COLO829 (cell line): ENCODE measurements at regions not wholly inside any gene's neighbourhood (a gene's known extent, or its start where the extent isn't known, plus 50 kb on each side); places are given as distances from the start of the nearest gene placed in this dataset.

Experiments used
- DNase-seq: peaks from one replicate; pipeline ENCODE4 v3.0.0; 2012; ENCODE audit warnings: low spot score

DNA sequence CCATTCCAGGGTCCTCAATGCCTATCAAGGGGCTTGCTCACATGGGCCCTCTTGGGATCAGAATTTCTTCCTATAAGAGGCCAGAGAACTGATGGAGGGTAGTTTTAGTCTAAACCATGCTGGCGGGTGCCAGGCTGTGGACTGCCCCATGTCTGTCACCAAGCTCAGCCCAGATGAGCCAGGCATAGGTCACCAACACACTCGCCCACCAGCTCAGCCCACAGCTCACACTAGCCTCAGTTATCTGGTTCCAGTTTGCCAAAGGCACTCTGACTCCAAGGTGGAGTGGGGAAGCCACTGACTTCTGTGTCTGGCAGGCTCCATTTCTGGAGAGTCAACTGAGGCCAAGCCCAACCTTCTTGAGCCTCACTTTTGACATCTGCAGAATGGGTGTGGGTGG lies 50.7 kb upstream of the INSYN1 start:
- no peak for DNase-seq

DNA sequence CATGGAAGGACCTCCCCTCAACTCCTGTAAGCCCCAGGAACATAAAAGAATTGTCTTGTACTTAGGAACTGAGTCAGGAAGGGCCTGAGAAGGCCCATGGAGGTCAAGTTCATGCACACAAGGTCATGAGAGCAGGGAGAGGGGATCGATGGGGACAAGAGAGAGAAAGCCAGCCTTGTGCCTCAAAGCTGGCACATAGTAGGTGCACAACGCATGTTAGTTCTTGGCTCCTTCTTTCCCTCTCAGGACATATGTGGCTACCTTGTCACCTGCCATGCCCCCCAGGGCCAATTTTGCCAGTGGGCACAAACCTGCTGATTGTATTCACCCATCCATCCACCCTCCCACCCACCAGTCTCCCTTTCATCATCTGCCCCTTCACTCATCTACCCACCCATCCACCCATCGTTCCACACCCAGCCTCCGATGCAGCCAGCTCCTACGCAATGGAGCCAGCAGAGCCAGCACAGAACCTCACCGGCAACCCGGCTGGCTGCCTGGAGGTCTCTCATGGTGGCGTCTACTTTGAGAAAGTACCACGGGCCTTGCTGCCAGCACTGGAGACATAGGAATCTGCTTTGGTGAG lies 52.4 kb upstream of the INSYN1 start:
- no peak for DNase-seq

DNA sequence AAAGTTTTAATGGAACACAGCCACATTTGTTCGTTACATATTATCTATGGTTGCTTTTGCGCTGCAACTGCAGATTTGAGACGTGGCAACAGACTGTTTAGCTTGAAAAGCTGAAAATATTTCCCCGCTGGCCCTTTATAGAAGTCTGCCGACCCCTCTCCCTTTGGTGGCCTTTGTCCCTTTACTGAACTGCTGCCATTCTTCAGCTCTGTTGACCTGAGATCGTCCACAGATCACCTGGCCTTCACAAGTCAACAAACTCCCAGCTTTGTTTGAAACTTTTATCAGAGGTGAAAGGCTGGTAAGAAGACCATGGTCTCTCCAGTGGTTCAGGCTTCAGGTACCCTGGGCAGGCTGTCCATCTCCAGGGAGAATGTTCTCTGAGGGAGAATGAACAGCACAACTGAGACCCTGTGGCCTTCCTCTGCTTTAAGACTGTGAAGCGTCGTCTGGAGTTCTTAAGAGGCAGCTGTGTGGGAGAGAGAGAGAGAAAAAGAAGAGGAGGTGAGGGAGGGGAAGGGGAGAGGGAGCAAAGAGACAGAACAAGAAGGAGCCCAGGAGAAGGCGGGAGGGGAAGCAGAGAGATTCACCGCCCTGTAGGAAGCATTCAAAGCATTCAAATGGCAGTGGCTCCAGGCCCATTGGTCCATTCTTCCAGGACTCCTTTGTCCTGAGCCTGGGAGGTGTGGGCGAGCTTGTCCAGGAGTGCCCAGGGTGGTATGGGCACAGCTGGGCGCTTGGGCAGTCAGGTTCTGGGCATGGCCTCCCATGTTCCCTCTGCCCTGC lies 53.7 kb upstream of the INSYN1 start:
- DNase-seq = no peak

DNA sequence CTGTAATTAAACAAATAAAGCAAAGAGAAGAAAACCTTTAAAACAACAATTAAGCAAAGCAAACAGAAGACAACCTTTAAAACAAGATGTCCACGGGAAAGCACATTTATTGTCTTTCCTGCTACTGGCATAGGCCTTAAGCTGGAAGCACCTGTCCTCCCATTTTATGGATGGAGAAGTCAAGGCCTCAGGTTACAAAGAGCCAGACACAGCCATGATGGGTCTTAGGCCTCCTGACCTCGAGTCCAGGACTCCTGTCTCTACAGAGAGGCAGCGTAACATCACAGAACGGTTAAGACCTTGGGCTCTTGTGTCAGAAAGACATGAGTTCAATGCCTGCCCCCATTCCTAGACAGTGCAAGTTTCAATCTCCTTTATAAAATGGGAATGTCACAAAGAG lies 54.7 kb upstream of the INSYN1 start:
- no peak for DNase-seq

DNA sequence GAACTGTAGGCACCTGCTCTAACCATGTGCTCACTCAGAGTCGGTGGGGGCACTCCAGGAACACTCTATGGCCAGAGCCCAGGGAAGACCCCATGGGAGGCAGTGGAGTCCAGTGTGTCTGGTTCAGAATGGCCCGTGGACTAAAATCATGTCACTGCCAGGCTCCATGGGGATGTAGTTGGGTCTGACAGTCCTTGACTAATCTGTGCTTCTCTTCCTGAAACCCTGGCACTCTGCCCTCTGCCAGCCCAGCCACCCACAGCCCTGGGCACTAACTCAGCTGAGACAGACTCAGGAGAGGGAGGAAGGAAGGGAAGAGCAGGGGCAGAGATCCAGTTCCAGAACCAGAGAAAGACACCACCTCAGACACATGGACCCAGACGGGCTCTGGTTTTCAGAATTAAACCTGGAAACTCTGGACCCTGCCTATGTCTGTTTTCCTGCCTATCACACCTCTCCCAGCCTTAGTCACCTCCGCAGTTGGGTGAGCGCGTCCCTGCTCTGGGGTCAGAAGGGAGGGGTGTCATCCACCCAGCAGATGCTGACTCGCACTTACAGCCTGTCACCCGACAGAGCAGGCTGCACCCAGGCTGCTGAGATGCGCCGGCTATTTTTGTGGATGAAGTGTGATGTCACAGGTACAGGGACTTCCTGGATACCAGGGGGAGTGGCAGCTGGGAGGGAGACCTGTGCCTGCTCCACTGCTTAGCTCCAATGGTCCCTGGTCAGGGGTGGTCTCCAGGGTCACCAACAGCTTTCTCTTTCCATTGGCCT lies 56.8 kb upstream of the INSYN1 start:
- no peak for DNase-seq

DNA sequence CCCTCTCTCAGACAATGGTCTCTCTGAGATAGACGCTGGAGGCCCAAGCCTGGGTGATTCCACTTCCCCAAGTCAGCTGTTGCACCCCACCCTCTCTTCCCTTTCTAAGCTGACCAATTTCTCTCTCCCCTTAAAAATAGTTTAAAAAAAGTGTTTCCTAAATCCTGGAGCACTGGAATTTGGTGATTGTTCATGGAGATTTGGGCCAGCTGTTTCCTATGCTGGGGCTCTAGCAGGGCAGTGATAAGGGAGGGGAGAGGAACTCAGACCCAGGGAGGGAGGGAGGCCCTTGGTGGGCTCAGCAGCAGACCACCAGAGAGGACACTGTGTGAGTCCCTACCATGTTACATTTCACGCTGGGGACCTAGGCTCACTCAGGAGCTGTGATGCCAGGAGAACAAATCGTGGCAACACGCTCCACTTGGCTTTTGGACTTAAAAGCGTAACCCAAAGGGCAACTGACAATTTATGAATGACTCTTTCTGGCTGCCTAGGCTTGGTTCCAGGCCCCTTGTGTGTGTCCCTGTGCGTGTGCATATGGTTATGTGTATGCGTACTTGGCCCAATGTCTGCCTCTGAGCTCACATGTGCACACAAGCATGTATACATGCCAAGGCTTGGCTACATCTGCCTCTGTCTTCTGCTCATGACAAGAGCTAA lies 59.8 kb upstream of the INSYN1 start:
- no peak for DNase-seq

DNA sequence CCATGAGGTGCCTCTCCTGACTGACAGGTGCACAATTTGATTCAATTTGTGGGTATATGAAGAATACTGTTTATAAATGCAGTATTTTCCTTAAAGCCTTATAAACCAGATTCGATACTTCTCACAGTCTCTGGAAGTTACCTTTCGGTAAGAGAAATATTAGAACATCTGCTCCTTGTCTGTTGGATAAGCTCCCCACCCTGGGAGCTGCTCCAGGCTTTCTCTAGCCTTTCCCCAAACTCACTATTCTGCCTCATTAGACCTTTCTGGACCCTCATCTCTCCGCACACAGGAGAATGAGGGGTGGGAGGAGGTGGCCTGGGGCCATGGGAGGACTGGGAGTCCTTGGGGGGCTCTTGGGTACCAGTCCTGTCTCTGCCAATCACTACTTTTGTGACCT lies 59.8 kb upstream of the TBC1D21 start:
- DNase-seq = no peak

DNA sequence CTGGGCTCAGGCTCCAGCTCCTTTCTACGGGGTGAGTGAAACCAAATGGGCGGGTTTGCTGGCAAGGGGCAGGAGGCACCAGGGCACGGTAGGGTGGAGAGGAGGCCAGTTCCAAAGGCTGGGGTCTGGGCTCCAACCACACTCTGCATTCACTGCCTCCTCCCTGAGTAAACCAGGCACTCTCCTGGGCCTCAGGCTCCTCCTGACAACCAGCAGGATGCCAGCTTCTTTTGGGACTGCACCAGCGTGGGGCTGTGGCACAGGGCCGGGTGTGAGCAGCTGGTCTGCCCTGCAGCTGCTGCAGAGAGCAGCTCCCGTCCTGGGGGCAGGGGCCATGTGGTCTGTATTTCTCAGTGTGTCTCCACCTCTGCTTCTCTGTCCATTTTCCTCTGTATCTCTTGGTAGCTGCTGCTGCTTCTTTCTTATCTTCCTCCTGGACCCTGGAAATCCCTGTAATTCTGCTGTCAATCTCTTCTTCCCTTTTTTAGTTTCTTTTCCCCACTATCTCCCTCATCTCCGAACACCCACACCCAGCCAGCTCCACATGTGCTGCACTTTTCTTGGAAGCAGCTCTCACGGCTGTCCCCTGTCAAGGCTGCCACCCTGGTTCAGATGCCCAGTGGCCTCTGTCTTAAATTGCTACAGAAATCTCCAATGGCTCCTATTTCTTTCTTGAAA lies 54.9 kb upstream of the TBC1D21 start:
- no peak for DNase-seq

DNA sequence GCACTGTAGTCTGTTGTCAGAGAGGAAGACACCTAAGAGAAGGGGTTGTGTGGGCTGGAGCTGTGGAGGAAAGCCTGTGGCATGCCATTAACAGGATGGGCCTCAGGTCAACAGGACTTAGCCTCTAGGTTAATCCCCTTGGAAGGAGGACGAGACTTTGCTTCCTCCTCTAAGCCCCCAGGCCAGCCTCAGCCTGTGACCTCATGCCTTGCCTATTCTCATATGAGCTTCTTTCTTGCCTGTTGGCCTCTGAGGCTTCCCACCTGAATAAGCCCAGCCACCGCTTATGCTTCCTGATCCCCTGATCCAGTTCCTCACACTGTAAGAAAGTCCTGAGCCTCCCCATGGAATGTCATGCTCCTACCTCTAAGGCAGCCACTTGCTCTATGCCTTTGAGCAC lies 52.2 kb upstream of the TBC1D21 start:
- no peak for DNase-seq

DNA sequence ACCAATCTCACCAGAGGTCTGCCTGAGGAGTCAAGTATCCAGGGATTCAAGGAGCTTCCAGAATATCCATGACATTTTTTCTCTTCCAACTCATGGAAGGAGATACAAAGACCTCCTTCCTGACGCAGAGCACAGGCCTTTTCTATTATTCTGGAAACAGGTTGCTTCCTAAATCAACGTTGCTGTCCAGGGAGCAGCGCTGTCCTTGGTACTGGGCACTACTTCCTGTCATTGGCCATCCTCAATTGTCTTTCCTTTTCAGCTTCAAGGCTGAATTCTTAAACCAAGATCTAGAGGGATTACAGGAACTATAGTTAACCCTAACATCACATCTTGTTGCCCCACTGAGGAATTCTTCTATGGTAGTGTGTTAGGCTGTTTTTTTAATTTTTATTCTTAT lies 50.4 kb upstream of the TBC1D21 start:
- peak; percentile 20 for DNase-seq
